Body of pancreas (tissue), 4 donors: ENCODE measurements at regions not wholly inside any gene's neighbourhood (a gene's known extent, or its start where the extent isn't known, plus 50 kb on each side); places are given as distances from the start of the nearest gene placed in this dataset.

Experiments
- ATAC-seq: fragments of 150-250 bp; one replicate; pipeline ENCODE4 v1.9.1; 2016
- DNase-seq, 4 donors: peaks; one replicate each; pipeline ENCODE4 v3.0.0-alpha.2; 2019
- H3K27ac ChIP-seq, 4 donors: fragments of 200-600 bp; sonication (generic); 1 replicate in 3 of 4; 2 replicates in 1 of 4; pipeline versions ENCODE4 v1.5.1 to v1.6.1; 2016 to 2019; ENCODE audit warnings: mild to moderate bottlenecking in 1 of 4, mixed read lengths in 1 of 4, moderate library complexity in 1 of 4
- H3K27me3 ChIP-seq, 2 donors: fragments of 200-600 bp; sonication (generic); one replicate each; pipeline ENCODE4 v1.6.0; 2016; ENCODE audit warnings: mild to moderate bottlenecking in 1 of 2
- H3K36me3 ChIP-seq, 2 donors: fragments of 200-600 bp; sonication (generic); replicated peaks in 1 of 2; 2 replicates each; pipeline ENCODE4 v1.5.1; 2016; ENCODE audit warnings: low read depth in 2 of 2; ENCODE audit not compliant: insufficient read depth in 1 of 2
- H3K4me1 ChIP-seq: fragments of 200-600 bp; sonication (generic); one replicate; pipeline ENCODE4 v1.6.0; 2016
- H3K4me3 ChIP-seq, 2 donors: fragments of 200-600 bp; sonication (generic); 1 replicate in 1 of 2; 2 replicates in 1 of 2; pipeline ENCODE4 v1.5.1; 2016 to 2019
- H3K9me3 ChIP-seq, 3 donors: fragments of 200-600 bp; sonication (generic); 1 replicate in 2 of 3; 2 replicates in 1 of 3; pipeline ENCODE4 v1.5.1; 2016
- CTCF ChIP-seq, 7 experiments: fragments of 450-650 bp in 4 of 7; fragments of 200-600 bp in 3 of 7; sonication (generic) in 3 of 7; IDR thresholded peaks; one replicate each; pipeline ENCODE4 v1.5.1; 2016 to 2019; ENCODE audit warnings: antibody characterized with exemption in 7 of 7
- POLR2A ChIP-seq, 3 donors: fragments of 450-650 bp; IDR thresholded peaks; one replicate each; pipeline ENCODE4 v1.6.1; 2016; ENCODE audit warnings: antibody characterized with exemption in 3 of 3, mild to moderate bottlenecking in 2 of 3
- WGBS, 2 donors: methylation state at CpG; one replicate each; pipeline ENCODE4 v1.1.5; 2017; 5-methylcytosine and 5-hydroxymethylcytosine counted together
- intact Hi-C: fragments of 100-400 bp; cut with DNase I; formaldehyde crosslinking; loops from one replicate; pipeline ENCODE4 v1.15.1; 2023

GRCh38 chr11:28526406-28526751, 418.2 kb downstream of the METTL15 start:
- Histone ChIP-seq H3K9me3 (no peaks in the 10 kb centered on the region), H3K36me3 (no peaks in the 10 kb centered on the region), H3K27me3 (no peaks in the 10 kb centered on the region), H3K4me3 (no peak overlapping the region), H3K4me1 (no peaks in the 10 kb centered on the region), H3K27ac (no peak overlapping the region)
- ATAC-seq (no peak), DNase-seq (no peak)
- TF ChIP-seq POLR2A (IDR thresholded peaks at IDR 0.05): no peak
- TF ChIP-seq CTCF (IDR thresholded peaks at IDR 0.05): no peak
- 88 to 100% methylated on average over 1 of the region's 1 CpG for whole genome bisulfite sequencing, 2 donors
- intact Hi-C loops: no loop called here

DNA sequence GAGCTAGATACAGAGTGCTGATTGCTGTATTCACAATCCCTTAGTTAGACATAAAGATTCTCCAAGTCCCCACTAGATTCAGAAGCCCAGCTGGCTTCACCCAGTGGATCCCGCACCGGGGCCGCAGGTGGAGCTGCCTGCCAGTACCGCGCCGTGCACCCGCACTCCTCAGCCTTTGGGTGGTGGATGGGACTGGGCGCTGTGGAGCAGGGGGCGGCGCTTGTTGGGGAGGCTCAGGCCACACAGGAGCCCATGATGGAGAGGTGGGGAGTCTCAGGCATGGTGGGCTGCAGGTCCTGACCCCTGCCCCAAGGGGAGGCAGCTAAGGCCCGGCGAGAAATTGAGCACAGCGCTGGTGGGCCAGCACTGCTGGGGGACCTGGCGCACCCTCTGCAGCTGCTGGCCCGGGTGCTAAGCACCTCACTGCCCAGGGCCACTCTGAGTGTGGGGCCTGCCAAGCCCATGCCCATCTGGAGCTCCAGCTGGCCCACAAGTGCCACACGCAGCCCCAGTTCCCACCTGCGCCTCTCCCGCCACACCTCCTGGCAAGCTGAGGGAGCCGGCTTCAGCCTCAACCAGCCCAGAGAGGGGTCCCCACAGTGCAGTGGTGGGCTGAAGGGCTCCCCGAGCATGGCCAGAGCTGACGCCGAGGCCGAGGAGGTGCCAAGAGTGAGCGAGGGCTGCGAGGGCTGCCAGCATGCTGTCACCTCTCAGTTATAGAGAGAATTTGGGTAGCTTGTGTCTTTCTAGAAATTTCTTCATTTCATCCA, 417.6 kb downstream of the METTL15 start:
- no peak for DNase-seq
- H3K36me3 ChIP-seq: no peaks in the 10 kb centered on the region
- WGBS, 2 donors: 89 to 93% methylated on average over 9 to 25 of the region's 25 CpGs
- H3K4me3 ChIP-seq: no peak overlapping the region
- no peak for ATAC-seq
- TF ChIP-seq POLR2A (IDR thresholded peaks at IDR 0.05): no peak
- TF ChIP-seq CTCF (IDR thresholded peaks at IDR 0.05): no peak
- no peaks in the 10 kb centered on the region for H3K4me1 ChIP-seq
- no peaks in the 10 kb centered on the region for H3K27me3 ChIP-seq
- intact Hi-C loops: no loop called here
- no peak overlapping the region for H3K27ac ChIP-seq
- no peaks in the 10 kb centered on the region for H3K9me3 ChIP-seq

- no peaks in the 10 kb centered on the region for H3K9me3 ChIP-seq
- intact Hi-C loops: loop anchor here (5.0 kb wide), 1 partner anchor 822 kb away; the partner anchor contains the start of gene BDNF
- no peak for ATAC-seq
- no peak overlapping the region for H3K4me3 ChIP-seq
- no peaks in the 10 kb centered on the region for H3K4me1 ChIP-seq
- no peaks in the 10 kb centered on the region for H3K36me3 ChIP-seq
- WGBS, 2 donors: 63 to 76% methylated on average over 1 of the region's 1 CpG
- no peak for DNase-seq
- no peak overlapping the region for H3K27ac ChIP-seq
- TF ChIP-seq POLR2A (IDR thresholded peaks at IDR 0.05) (no peak), CTCF (IDR thresholded peaks at IDR 0.05) (no peak)
- H3K27me3 ChIP-seq: no peaks in the 10 kb centered on the region
Measured at GRCh38 chr11:28524098-28524497, 415.9 kb downstream of the METTL15 start.

GRCh38 chr11:28521075-28521474, 412.9 kb downstream of the METTL15 start:
- Histone ChIP-seq H3K36me3 (no peaks in the 10 kb centered on the region), H3K4me3 (no peak overlapping the region), H3K9me3 (no peaks in the 10 kb centered on the region), H3K27ac (no peak overlapping the region), H3K4me1 (no peaks in the 10 kb centered on the region), H3K27me3 (no peaks in the 10 kb centered on the region)
- DNase-seq (no peak), ATAC-seq (no peak)
- 83 to 94% methylated on average over 2 of the region's 2 CpGs for WGBS, 2 donors
- intact Hi-C loops: loop anchor here (5.0 kb wide), 1 partner anchor 819 kb away; the partner anchor contains the start of gene BDNF
- TF ChIP-seq POLR2A (IDR thresholded peaks at IDR 0.05) (no peak), CTCF (IDR thresholded peaks at IDR 0.05) (no peak)

GRCh38 chr11:28520291-28520690, 412.1 kb downstream of the METTL15 start:
- no peak for DNase-seq

More at GRCh38 chr11:28520291-28520690, 412.1 kb downstream of the METTL15 start:
- no peak for TF ChIP-seq POLR2A (IDR thresholded peaks at IDR 0.05)
- no peak for TF ChIP-seq CTCF (IDR thresholded peaks at IDR 0.05)
- Histone ChIP-seq H3K27ac (no peak overlapping the region), H3K4me1 (no peaks in the 10 kb centered on the region), H3K27me3 (no peaks in the 10 kb centered on the region), H3K9me3 (no peaks in the 10 kb centered on the region), H3K4me3 (no peak overlapping the region), H3K36me3 (no peaks in the 10 kb centered on the region)
- intact Hi-C loops: loop anchor here (5.0 kb wide), 1 partner anchor 818 kb away; the partner anchor contains the start of gene BDNF
- ATAC-seq: no peak
- 70 to 87% methylated on average over 1 of the region's 1 CpG for WGBS, 2 donors
